ENCODE measurements at regions not wholly inside any gene's neighbourhood (a gene's known extent, or its start where the extent isn't known, plus 50 kb on each side); places are given as distances from the start of the nearest gene placed in this dataset.

- TF ChIP-seq TAF1 (IDR thresholded peaks at IDR 0.05; ENCODE audit: borderline replicate concordance, insufficient read depth, low read length) = no peak
- no peak for TF ChIP-seq REST (IDR thresholded peaks at IDR 0.05; ENCODE audit: insufficient read depth in 1 of 2, low read depth in 2 of 2, low read length in 2 of 2)
- no peak for TF ChIP-seq FOXP2 (optimal IDR thresholded peaks at IDR 0.05; ENCODE audit: borderline replicate concordance, extremely low read depth, extremely low read length, insufficient read depth)
- no peak for TF ChIP-seq SIN3A (IDR thresholded peaks at IDR 0.05; ENCODE audit: borderline replicate concordance, insufficient read depth, low read length)
- no peak for TF ChIP-seq POLR2AphosphoS5 (IDR thresholded peaks at IDR 0.05; ENCODE audit: low read depth, low read length)
Measured at GRCh38 chr10:90993340-90993739, 72.5 kb upstream of the ANKRD1 start.

DNA sequence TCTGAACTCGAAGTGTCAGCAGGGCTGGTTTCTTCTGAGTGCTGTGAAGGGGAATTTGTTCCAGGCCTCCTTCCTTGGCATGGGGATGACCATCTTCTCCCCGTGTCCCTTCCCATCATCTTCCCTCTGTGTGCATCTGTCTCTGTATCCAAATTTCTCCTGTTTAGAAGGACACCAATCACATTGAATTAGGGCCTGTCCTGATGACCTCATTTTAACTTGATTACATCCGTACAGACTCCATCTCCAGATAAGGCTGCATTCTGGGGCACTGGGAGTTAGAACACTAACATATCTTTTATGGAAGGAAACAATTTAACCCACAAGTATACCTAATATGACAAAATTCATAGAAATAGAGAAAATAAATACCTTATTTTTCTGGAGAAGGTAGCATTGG, 76.8 kb upstream of the ANKRD1 start:
- TF ChIP-seq SIN3A (IDR thresholded peaks at IDR 0.05; ENCODE audit: borderline replicate concordance, insufficient read depth, low read length) (no peak), TAF1 (IDR thresholded peaks at IDR 0.05; ENCODE audit: borderline replicate concordance, insufficient read depth, low read length) (no peak), REST (IDR thresholded peaks at IDR 0.05; ENCODE audit: insufficient read depth in 1 of 2, low read depth in 2 of 2, low read length in 2 of 2) (no peak), FOXP2 (optimal IDR thresholded peaks at IDR 0.05; ENCODE audit: borderline replicate concordance, extremely low read depth, extremely low read length, insufficient read depth) (no peak), POLR2AphosphoS5 (IDR thresholded peaks at IDR 0.05; ENCODE audit: low read depth, low read length) (no peak)

DNA sequence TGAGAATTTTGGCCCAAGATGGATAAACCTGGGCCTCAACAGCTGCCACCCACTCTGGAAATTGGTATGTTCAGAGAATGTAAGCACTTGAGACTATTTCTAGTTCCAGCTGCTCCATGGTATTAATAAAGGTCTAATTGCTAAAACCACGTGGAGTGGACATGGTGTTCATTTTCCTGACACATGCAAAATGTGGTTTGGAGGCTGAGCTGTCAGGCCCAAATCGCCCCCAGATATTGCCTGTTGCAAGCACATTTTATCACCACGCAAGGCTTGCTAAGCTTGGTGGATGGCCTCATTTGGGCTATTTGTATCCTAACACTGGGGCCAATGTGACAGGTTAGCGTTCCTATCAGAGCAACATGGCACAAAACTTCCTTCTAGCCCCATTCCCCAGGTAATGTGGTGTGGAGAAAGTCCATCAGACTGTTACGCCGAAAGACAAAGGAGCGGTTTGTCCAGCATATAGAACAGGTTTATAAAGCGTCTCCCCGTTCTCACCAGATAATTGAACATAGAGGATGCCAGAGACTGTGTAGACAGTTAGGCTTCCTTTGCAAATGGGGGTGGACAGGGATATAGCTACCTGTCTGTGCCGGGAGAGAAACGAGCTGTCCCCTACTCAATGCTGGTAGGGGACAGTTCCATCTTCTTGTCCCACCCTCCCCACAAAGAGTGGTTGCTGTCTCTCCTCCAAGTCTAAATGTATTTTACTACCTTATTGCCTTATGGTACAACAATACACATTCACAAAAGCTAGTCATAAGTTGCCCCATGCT, 78.0 kb upstream of the ANKRD1 start:
- TF ChIP-seq FOXP2 (optimal IDR thresholded peaks at IDR 0.05; ENCODE audit: borderline replicate concordance, extremely low read depth, extremely low read length, insufficient read depth) = no peak
- no peak for TF ChIP-seq TAF1 (IDR thresholded peaks at IDR 0.05; ENCODE audit: borderline replicate concordance, insufficient read depth, low read length)

GRCh38 chr10:90999512-91000172, 78.8 kb upstream of the ANKRD1 start:
- TF ChIP-seq SIN3A (IDR thresholded peaks at IDR 0.05; ENCODE audit: borderline replicate concordance, insufficient read depth, low read length) (no peak), POLR2AphosphoS5 (IDR thresholded peaks at IDR 0.05; ENCODE audit: low read depth, low read length) (no peak), FOXP2 (optimal IDR thresholded peaks at IDR 0.05; ENCODE audit: borderline replicate concordance, extremely low read depth, extremely low read length, insufficient read depth) (no peak), TAF1 (IDR thresholded peaks at IDR 0.05; ENCODE audit: borderline replicate concordance, insufficient read depth, low read length) (no peak), REST (IDR thresholded peaks at IDR 0.05; ENCODE audit: insufficient read depth in 1 of 2, low read depth in 2 of 2, low read length in 2 of 2) (no peak)

- TF ChIP-seq SIN3A (IDR thresholded peaks at IDR 0.05; ENCODE audit: borderline replicate concordance, insufficient read depth, low read length) (no peak), FOXP2 (optimal IDR thresholded peaks at IDR 0.05; ENCODE audit: borderline replicate concordance, extremely low read depth, extremely low read length, insufficient read depth) (no peak), POLR2AphosphoS5 (IDR thresholded peaks at IDR 0.05; ENCODE audit: low read depth, low read length) (no peak), REST (IDR thresholded peaks at IDR 0.05; ENCODE audit: insufficient read depth in 1 of 2, low read depth in 2 of 2, low read length in 2 of 2) (no peak), TAF1 (IDR thresholded peaks at IDR 0.05; ENCODE audit: borderline replicate concordance, insufficient read depth, low read length) (no peak)
Measured at GRCh38 chr10:91000470-91000869, 79.6 kb upstream of the ANKRD1 start.
